Activated CD4-positive, alpha-beta T cell treated with anti-CD3 and anti-CD28 coated beads for 36 hours (primary cell): ENCODE measurements at regions not wholly inside any gene's neighbourhood (a gene's known extent, or its start where the extent isn't known, plus 50 kb on each side); places are given as distances from the start of the nearest gene placed in this dataset.
"Not testable (repeated sequence)": the region's sequence is repeated elsewhere in the genome, so short reads cannot be mapped to it uniquely, and the experiment has no call there.

Source experiments
- ATAC-seq: fragments of 200-7000 bp; cut with Tn5 transposase; one replicate; pipeline ENCODE4 v1.10.0; 2021; ENCODE audit warnings: mild to moderate bottlenecking, moderate library complexity
- CTCF ChIA-PET: fragments of 350-600 bp; sonication (Branson Sonifier 250); formaldehyde crosslinking; loops from one replicate; lab custom pipeline; 2021; ENCODE audit warnings: antibody characterized with exemption; lab: Charles Lee
- POLR2A ChIA-PET: fragments of 350-600 bp; sonication (Branson Sonifier 250); formaldehyde crosslinking; loops from one replicate; lab custom pipeline; 2021; ENCODE audit warnings: antibody characterized with exemption, inconsistent platforms; lab: Charles Lee
- DNase-seq: peaks from one replicate; pipeline ENCODE4 v3.0.0-alpha.2; 2020
- H3K27ac Mint-ChIP-seq: one replicate; pipeline ENCODE4 v1.8.0; 2021; ENCODE audit warnings: mixed read lengths
- H3K27me3 Mint-ChIP-seq: one replicate; pipeline ENCODE4 v1.8.0; 2021; ENCODE audit warnings: mixed read lengths
- H3K36me3 Mint-ChIP-seq: one replicate; pipeline ENCODE4 v1.8.0; 2021; ENCODE audit warnings: low read depth, mixed read lengths
- H3K4me1 Mint-ChIP-seq: one replicate; pipeline ENCODE4 v1.8.0; 2021; ENCODE audit warnings: mixed read lengths
- H3K4me3 Mint-ChIP-seq: one replicate; pipeline ENCODE4 v1.8.0; 2021; ENCODE audit warnings: mild to moderate bottlenecking, moderate library complexity, mixed read lengths
- H3K9me3 Mint-ChIP-seq: one replicate; pipeline ENCODE4 v1.8.0; 2021; ENCODE audit warnings: low read depth, mixed read lengths
- intact Hi-C, 2 experiments: fragments of 100-400 bp; cut with DNase I in 1 of 2; cut with micrococcal nuclease in 1 of 2; formaldehyde crosslinking; loops; one replicate each; pipeline versions ENCODE4 v1.14.2 to v1.15.1; 2022 to 2024; cut with DNase I, micrococcal nuclease

GRCh38 chr3:170699158-170700053 is 113.5 kb upstream of the SLC7A14 start:
- H3K4me1 Mint-ChIP-seq = peaks cover 8% of the 10 kb centered on the region
- H3K4me3 Mint-ChIP-seq = no peak overlapping the region
- ChIA-PET CTCF (interaction anchor here (1.0 kb wide), 1 partner anchor 113 kb away, joined by 3 read pairs; no protein-coding TSS in a partner anchor), POLR2A (no interaction called here)
- H3K27me3 Mint-ChIP-seq = no peaks in the 10 kb centered on the region
- intact Hi-C loops = no loop called here
- no peak for ATAC-seq
- H3K9me3 Mint-ChIP-seq = no peaks in the 10 kb centered on the region
- no peak overlapping the region for H3K27ac Mint-ChIP-seq
- no peaks in the 10 kb centered on the region for H3K36me3 Mint-ChIP-seq
- no peak for DNase-seq

GRCh38 chr3:170697908-170698307 is 112.0 kb upstream of the SLC7A14 start:
- CTCF ChIA-PET = interaction anchor here (0.6 to 0.8 kb wide), 2 partner anchors 38 to 284 kb away, joined by 3 to 4 read pairs; no protein-coding TSS in a partner anchor
- intact Hi-C loops = no loop called here
- no peak overlapping the region for H3K4me3 Mint-ChIP-seq

GRCh38 chr3:170697131-170697530 is 111.3 kb upstream of the SLC7A14 start:
- ATAC-seq (peak; percentile 58), DNase-seq (peak; percentile 8)
- ChIA-PET CTCF (interaction anchor here (0.7 to 1.5 kb wide), 3 partner anchors 112 to 283 kb away, joined by 3 read pairs; no protein-coding TSS in a partner anchor), POLR2A (no interaction called here)
- H3K9me3 Mint-ChIP-seq = no peaks in the 10 kb centered on the region
- no peaks in the 10 kb centered on the region for H3K27me3 Mint-ChIP-seq
- no peaks in the 10 kb centered on the region for H3K36me3 Mint-ChIP-seq
- no peak overlapping the region for H3K4me3 Mint-ChIP-seq
- intact Hi-C loops = no loop called here
- H3K27ac Mint-ChIP-seq = no peak overlapping the region
- H3K4me1 Mint-ChIP-seq = peaks cover 12% of the 10 kb centered on the region

More at GRCh38 chr3:170697908-170698307, 112.0 kb upstream of the SLC7A14 start:
- POLR2A ChIA-PET = no interaction called here
- Mint-ChIP-seq H3K36me3 (no peaks in the 10 kb centered on the region), H3K4me1 (peaks cover 10% of the 10 kb centered on the region), H3K27ac (no peak overlapping the region), H3K27me3 (no peaks in the 10 kb centered on the region), H3K9me3 (no peaks in the 10 kb centered on the region)
- ATAC-seq (no peak), DNase-seq (no peak)

DNA sequence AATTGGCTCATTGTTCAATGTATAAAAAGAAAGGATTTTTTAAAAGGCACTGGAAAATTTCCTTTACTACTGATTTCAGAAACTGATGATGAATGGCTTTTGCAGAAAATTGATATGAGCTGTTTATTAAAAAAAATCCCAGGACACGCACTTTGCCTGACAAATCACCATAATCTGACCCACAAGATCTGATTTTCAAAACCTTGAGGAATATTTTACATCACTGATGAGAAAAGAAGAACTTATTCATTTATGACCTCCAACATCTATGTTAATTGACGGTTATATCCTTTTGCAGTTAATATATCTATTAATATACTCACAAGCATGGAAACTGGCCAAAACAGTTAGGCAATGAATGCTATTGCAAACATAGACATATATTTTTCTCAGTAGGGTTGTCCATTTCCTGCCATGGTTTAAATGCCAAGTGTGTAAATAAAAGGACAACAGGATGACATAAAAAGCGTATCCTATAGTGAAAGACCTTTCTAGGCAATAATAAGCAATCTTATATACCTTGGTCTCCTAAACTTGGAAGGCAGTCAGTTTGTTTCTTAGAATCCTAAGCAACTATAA is 109.7 kb upstream of the SLC7A14 start:
- POLR2A ChIA-PET = no interaction called here
- intact Hi-C loops = no loop called here

DNA sequence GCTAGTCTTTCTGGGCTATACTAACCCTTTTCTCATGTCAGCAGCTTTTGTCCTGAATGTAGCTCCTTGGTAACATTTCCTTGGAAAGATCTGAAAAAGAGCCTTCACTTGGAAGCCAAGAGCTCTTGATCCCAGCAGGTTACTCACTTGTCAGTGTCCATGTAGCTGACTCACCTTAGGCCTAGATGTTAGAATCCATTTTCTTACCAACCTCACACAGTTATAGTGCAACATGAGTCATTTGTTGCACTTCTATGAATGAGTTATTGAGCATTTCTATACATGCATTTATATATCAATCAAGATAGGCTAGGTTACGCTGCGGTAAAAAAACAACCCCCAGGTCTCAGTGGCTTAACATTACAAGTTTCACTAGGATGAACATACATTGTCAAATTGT is 106.8 kb upstream of the SLC7A14 start:
- no peak overlapping the region for H3K27ac Mint-ChIP-seq
- H3K9me3 Mint-ChIP-seq = no peaks in the 10 kb centered on the region
- ATAC-seq (peak; percentile 81), DNase-seq (no peak)
- POLR2A ChIA-PET = no interaction called here
- CTCF ChIA-PET = interaction anchor here (0.6 to 1.4 kb wide), 3 partner anchors 219 to 664 kb away, joined by 3 to 7 read pairs (median 3); no protein-coding TSS in a partner anchor
- no peaks in the 10 kb centered on the region for H3K36me3 Mint-ChIP-seq
- H3K27me3 Mint-ChIP-seq = no peaks in the 10 kb centered on the region
- intact Hi-C loops = loop anchor here in 1 of 2 experiments (5.0 kb wide), 1 partner anchor 120 kb away; no protein-coding TSS in a partner anchor
- peaks cover 12% of the 10 kb centered on the region for H3K4me1 Mint-ChIP-seq
- no peak overlapping the region for H3K4me3 Mint-ChIP-seq

More for the DNA sequence above, 109.7 kb upstream of the SLC7A14 start:
- DNase-seq = no peak
- ATAC-seq = no peak
- CTCF ChIA-PET = interaction anchor here (0.6 to 1.5 kb wide), 3 partner anchors 39 to 116 kb away, joined by 3 read pairs; no protein-coding TSS in a partner anchor
- Mint-ChIP-seq H3K9me3 (no peaks in the 10 kb centered on the region), H3K27me3 (no peaks in the 10 kb centered on the region), H3K4me3 (no peak overlapping the region), H3K27ac (no peak overlapping the region), H3K4me1 (peaks cover 12% of the 10 kb centered on the region), H3K36me3 (no peaks in the 10 kb centered on the region)

DNA sequence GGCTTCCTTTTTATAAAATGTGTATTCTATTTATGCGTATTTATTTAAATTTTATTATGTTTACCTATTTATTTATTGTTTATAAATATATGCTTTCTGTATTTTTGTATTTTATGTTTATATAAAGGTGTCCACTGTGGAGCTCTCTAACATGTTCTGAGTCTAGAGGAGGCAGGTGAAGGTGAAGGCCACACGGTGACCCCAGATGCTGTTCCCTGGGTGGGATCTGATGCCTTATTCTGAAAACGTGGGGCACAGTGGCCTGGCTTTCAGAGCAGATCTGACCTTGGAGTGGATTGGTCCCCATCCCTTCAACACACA is 104.7 kb upstream of the SLC7A14 start:
- POLR2A ChIA-PET = no interaction called here
- Mint-ChIP-seq H3K9me3 (no peaks in the 10 kb centered on the region), H3K4me1 (peaks cover 4% of the 10 kb centered on the region), H3K27ac (no peak overlapping the region), H3K27me3 (no peaks in the 10 kb centered on the region), H3K36me3 (no peaks in the 10 kb centered on the region), H3K4me3 (no peak overlapping the region)
- no peak for ATAC-seq
- no peak for DNase-seq
- CTCF ChIA-PET = interaction anchor here (2.1 to 2.4 kb wide), 2 partner anchors 120 to 277 kb away, joined by 9 to 13 read pairs; no protein-coding TSS in a partner anchor
- intact Hi-C loops = loop anchor here (1.0 to 5.0 kb wide), 2 partner anchors 122 to 276 kb away; no protein-coding TSS in a partner anchor

DNA sequence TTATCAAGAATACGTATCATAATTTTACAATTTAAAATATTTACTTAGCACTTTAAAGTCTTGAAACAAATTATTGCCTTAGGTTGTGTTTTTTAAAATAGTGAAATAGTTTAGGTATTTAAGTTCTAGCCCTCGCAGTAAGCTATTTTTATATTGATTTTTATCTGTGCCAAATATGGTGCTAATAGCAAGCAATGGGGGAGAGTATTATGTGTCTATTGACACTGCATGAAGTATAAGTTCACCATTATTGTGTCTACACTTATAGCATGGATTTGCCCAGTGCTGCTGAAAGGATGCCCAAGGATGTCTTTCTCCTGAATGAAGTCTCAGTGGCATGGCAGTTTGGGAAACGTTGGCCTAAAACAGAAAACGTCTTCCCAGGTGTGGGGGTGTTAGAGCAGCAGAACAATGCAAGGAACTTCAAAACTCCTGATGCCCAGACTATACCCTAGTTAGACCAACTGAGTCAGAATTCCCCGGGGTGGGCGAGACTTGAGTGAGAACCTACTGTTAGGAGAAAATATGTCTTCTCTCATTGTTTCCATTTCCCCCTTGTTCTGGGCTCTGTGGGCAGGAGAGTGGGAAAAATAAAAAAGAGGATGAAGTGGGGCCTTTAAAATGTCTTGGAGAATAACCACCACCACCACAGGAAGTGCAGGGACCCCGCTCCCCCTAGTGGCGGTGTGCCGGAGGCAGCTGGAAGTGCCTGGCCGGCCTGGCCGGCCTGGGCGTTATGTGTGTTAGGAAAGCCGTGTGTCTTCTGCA is 104.2 kb upstream of the SLC7A14 start:
- no peaks in the 10 kb centered on the region for H3K9me3 Mint-ChIP-seq
- ChIA-PET POLR2A (no interaction called here), CTCF (interaction anchor here (0.6 to 2.4 kb wide), 3 partner anchors 42 to 276 kb away, joined by 4 to 13 read pairs (median 9); no protein-coding TSS in a partner anchor)
- H3K4me1 Mint-ChIP-seq = peaks cover 4% of the 10 kb centered on the region
- no peaks in the 10 kb centered on the region for H3K36me3 Mint-ChIP-seq
- no peak overlapping the region for H3K27ac Mint-ChIP-seq
- H3K27me3 Mint-ChIP-seq = no peaks in the 10 kb centered on the region
- DNase-seq (peak; percentile 73), ATAC-seq (peak; percentile 49)
- no peak overlapping the region for H3K4me3 Mint-ChIP-seq
- intact Hi-C loops = loop anchor here (1.0 to 5.0 kb wide), 2 partner anchors 122 to 276 kb away; no protein-coding TSS in a partner anchor

- no peaks in the 10 kb centered on the region for H3K27me3 Mint-ChIP-seq
- ChIA-PET POLR2A (no interaction called here), CTCF (interaction anchor here (0.6 to 2.4 kb wide), 4 partner anchors 41 to 276 kb away, joined by 3 to 13 read pairs (median 6); no protein-coding TSS in a partner anchor)
- H3K9me3 Mint-ChIP-seq = no peaks in the 10 kb centered on the region
- no peak for DNase-seq
- H3K4me1 Mint-ChIP-seq = peaks cover 4% of the 10 kb centered on the region
- ATAC-seq = no peak
- no peaks in the 10 kb centered on the region for H3K36me3 Mint-ChIP-seq
- H3K4me3 Mint-ChIP-seq = no peak overlapping the region
- intact Hi-C loops = no loop called here
- H3K27ac Mint-ChIP-seq = no peak overlapping the region
Observed at GRCh38 chr3:170689296-170689829, 103.5 kb upstream of the SLC7A14 start.

- H3K4me3 Mint-ChIP-seq, H3K4me1 Mint-ChIP-seq, H3K9me3 Mint-ChIP-seq, H3K27ac Mint-ChIP-seq, DNase-seq, intact Hi-C loops, H3K36me3 Mint-ChIP-seq, H3K27me3 Mint-ChIP-seq, CTCF ChIA-PET, POLR2A ChIA-PET, ATAC-seq: not testable (repeated sequence)
Observed at GRCh38 chr3:170688222-170688621, 102.3 kb upstream of the SLC7A14 start.

DNA sequence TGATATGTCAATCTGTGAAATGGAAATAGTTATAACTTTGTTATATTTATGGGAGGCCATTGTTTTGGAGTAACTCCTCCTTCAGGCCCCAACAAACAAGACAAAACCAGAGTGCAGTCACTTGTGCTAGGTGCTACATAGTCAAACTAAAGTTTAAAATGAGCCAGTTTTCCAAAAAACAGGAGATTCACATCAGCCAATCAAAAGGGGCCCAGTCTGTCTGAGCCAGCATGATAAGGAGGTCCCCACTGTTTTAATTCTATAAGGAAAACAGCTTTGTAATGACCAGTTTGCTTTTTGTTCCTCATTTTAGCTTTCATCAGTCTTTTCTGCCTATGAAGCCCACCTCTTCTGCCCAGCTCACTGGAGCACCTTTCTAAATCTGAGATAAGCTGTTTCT is 94.7 kb upstream of the SLC7A14 start:
- Mint-ChIP-seq H3K4me1 (no peaks in the 10 kb centered on the region), H3K9me3 (no peaks in the 10 kb centered on the region), H3K27me3 (peaks cover 6% of the 10 kb centered on the region), H3K4me3 (no peak overlapping the region), H3K36me3 (no peaks in the 10 kb centered on the region), H3K27ac (no peak overlapping the region)
- ChIA-PET POLR2A (no interaction called here), CTCF (no interaction called here)
- DNase-seq (no peak), ATAC-seq (no peak)
- intact Hi-C loops = no loop called here

DNA sequence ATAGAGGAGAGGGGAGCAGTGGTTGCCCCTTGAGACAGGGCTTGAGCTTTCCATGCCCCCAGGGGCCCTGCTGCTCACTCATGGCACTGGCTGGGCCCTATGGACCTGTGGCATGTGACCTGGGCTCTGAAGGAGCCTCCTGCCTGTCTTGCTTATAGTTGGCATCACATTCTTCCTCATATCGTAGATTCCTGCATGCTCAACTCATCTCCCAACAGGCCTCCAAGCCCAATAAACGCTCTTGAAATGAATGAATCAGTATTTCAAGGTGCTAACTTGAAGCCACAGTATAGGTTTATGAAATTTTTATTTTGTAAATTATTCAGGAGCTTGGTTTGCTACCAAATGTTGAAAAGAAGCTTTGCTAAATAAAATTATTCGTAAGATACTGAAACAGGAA is 93.3 kb upstream of the SLC7A14 start:
- Mint-ChIP-seq H3K4me1 (no peaks in the 10 kb centered on the region), H3K27ac (no peak overlapping the region), H3K9me3 (no peaks in the 10 kb centered on the region), H3K27me3 (peaks cover 6% of the 10 kb centered on the region), H3K4me3 (no peak overlapping the region), H3K36me3 (no peaks in the 10 kb centered on the region)
- intact Hi-C loops = no loop called here
- DNase-seq (no peak), ATAC-seq (no peak)
- POLR2A ChIA-PET = no interaction called here
- CTCF ChIA-PET = interaction anchor here (0.7 to 0.9 kb wide), 3 partner anchors 81 to 276 kb away, joined by 3 read pairs; no protein-coding TSS in a partner anchor
